Natural killer cell (primary cell): ENCODE measurements at regions not wholly inside any gene's neighbourhood (a gene's known extent, or its start where the extent isn't known, plus 50 kb on each side); places are given as distances from the start of the nearest gene placed in this dataset.

Source experiments
- ATAC-seq, 3 donors: fragments of 150-1000 bp in 2 of 3; fragments of 200-7000 bp in 1 of 3; cut with Tn5 transposase; 1 replicate in 1 of 3; 2 replicates in 2 of 3; pipeline ENCODE4 v1.10.0; 2021; ENCODE audit warnings: mild to moderate bottlenecking in 2 of 3, moderate library complexity in 2 of 3
- DNase-seq, 2 donors: peaks; one replicate each; pipeline versions ENCODE4 v3.0.0 to v3.0.0-alpha.2; 2013 to 2021; ENCODE audit warnings: mixed read lengths in 1 of 2
- H3K27ac ChIP-seq: one replicate; pipeline ENCODE4 v1.5.1; 2013; ENCODE audit warnings: mild to moderate bottlenecking, low read length
- H3K27me3 ChIP-seq: one replicate; pipeline ENCODE4 v1.6.1; 2013; ENCODE audit warnings: low read length; ENCODE audit not compliant: control insufficient read depth, insufficient read depth
- H3K36me3 ChIP-seq: one replicate; pipeline ENCODE4 v1.6.1; 2013; ENCODE audit warnings: low read length; ENCODE audit not compliant: control insufficient read depth, insufficient read depth
- H3K4me1 ChIP-seq: one replicate; pipeline ENCODE4 v1.6.1; 2013; ENCODE audit warnings: low read length; ENCODE audit not compliant: control insufficient read depth, insufficient read depth
- H3K4me3 ChIP-seq: one replicate; pipeline ENCODE4 v1.5.1; 2013; ENCODE audit warnings: low read length
- H3K9me3 ChIP-seq: one replicate; pipeline ENCODE4 v1.6.1; 2013; ENCODE audit warnings: low read length; ENCODE audit not compliant: control insufficient read depth, insufficient read depth
- H3K27ac Mint-ChIP-seq, 2 donors: one replicate each; pipeline ENCODE4 v1.8.0; 2022; ENCODE audit warnings: mild to moderate bottlenecking in 2 of 2, mixed read lengths in 2 of 2, moderate library complexity in 1 of 2
- H3K27me3 Mint-ChIP-seq, 2 donors: one replicate each; pipeline ENCODE4 v1.8.0; 2022; ENCODE audit warnings: low read depth in 2 of 2, mixed read lengths in 2 of 2
- H3K36me3 Mint-ChIP-seq: one replicate; pipeline ENCODE4 v1.8.0; 2022; ENCODE audit warnings: mixed read lengths
- H3K4me1 Mint-ChIP-seq, 2 donors: one replicate each; pipeline ENCODE4 v1.8.0; 2022; ENCODE audit warnings: mixed read lengths in 2 of 2
- H3K4me3 Mint-ChIP-seq: one replicate; pipeline ENCODE4 v1.8.0; 2022; ENCODE audit warnings: mild to moderate bottlenecking, moderate library complexity, mixed read lengths
- H3K9me3 Mint-ChIP-seq, 2 donors: one replicate each; pipeline ENCODE4 v1.8.0; 2022; ENCODE audit warnings: mixed read lengths in 2 of 2
- CTCF ChIP-seq: fragments of 200-600 bp; IDR thresholded peaks from one replicate; pipeline ENCODE4 v1.8.0; 2022; ENCODE audit warnings: antibody characterized with exemption
- WGBS: methylation state at CpG from one replicate; pipeline ENCODE4 v1.1.7; 2013; ENCODE audit warnings: missing lambda C conversion rate; ENCODE audit not compliant: insufficient coverage; 5-methylcytosine and 5-hydroxymethylcytosine counted together
- intact Hi-C: fragments of 100-400 bp; cut with micrococcal nuclease; formaldehyde crosslinking; loops from one replicate; pipeline ENCODE4 v1.14.2; 2022

DNA sequence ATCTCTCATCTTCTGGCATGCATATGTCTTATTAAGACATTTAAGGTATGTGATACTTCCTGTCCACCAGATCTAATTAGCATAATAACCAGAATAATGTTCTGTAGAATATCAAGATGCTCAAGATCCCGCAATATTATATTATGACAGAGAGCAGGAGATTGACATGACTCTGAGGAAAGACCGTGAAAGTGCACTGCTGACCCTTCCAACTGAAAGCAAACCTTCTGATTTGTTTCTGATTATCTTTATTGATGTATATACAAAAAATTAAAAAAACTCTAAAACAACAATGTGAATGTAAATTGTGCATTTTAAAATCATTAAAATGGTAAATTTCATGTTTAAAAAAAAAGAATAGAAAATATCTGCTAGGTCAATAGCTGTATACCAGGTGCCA is 184.4 kb upstream of the TMEM45B start:
- H3K4me3 ChIP-seq: no peak overlapping the region
- no peak for TF ChIP-seq CTCF
- no peaks in the 10 kb centered on the region for H3K4me1 Mint-ChIP-seq
- H3K4me1 ChIP-seq: no peaks in the 10 kb centered on the region
- no peaks in the 10 kb centered on the region for H3K36me3 Mint-ChIP-seq
- no peak overlapping the region for H3K27ac Mint-ChIP-seq
- H3K4me3 Mint-ChIP-seq: no peak overlapping the region
- no peaks in the 10 kb centered on the region for H3K9me3 Mint-ChIP-seq
- intact Hi-C loops: no loop called here
- WGBS: 70% methylated on average over 2 of the region's 2 CpGs
- no peaks in the 10 kb centered on the region for H3K36me3 ChIP-seq
- no peak for ATAC-seq
- DNase-seq: no peak
- no peaks in the 10 kb centered on the region for H3K27me3 ChIP-seq
- peaks cover 0 to 2% of the 10 kb centered on the region in 2 donors for H3K27me3 Mint-ChIP-seq
- H3K27ac ChIP-seq: no peak overlapping the region
- no peaks in the 10 kb centered on the region for H3K9me3 ChIP-seq

DNA sequence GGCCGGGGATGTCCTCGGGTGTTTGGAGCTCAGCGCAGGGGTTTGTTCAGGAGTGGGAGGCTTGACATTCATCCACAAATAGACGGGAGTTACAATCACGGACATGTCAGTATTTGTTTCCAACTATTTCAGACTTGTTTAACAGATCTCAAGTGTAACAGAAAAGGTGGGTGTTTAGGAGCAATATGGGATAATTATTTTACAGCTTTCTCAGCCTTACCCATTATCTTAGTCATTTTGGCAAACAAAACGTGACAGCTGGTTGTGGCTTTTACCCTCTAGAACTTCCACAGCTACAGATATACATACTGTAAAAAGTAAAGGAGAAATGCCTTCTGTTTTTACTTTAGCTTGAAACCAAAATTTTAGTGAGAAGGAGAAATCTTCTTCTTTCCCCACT is 178.7 kb upstream of the TMEM45B start:
- ATAC-seq (no peak), DNase-seq (no peak)
- Mint-ChIP-seq H3K27ac (no peak overlapping the region), H3K36me3 (no peaks in the 10 kb centered on the region), H3K4me1 (no peaks in the 10 kb centered on the region), H3K4me3 (no peak overlapping the region), H3K27me3 (no peaks in the 10 kb centered on the region), H3K9me3 (no peaks in the 10 kb centered on the region)
- H3K36me3 ChIP-seq: no peaks in the 10 kb centered on the region
- H3K9me3 ChIP-seq: no peaks in the 10 kb centered on the region
- no peak overlapping the region for H3K4me3 ChIP-seq
- no peaks in the 10 kb centered on the region for H3K4me1 ChIP-seq
- intact Hi-C loops: no loop called here
- 78% methylated on average over 5 of the region's 6 CpGs for WGBS
- no peak overlapping the region for H3K27ac ChIP-seq
- H3K27me3 ChIP-seq: no peaks in the 10 kb centered on the region
- TF ChIP-seq CTCF: no peak

DNA sequence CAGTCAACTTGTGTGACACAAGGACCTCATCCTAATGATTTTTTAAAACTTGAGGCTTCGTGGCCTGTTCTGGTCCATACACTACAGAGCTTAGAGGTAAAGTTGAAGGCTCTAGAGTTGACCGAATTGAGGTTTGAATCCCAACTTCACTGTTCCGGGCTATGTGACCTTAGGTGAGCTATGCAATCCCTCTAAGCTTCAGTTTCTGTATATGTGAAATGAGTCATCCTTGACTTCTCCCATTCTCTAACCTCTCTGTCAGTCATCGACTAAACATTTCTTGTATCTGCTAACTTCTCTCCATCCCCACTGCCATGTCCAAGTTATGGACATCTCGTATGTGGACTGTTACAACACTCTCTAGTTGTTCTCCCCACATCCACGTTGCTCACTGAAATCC is 178.2 kb upstream of the TMEM45B start:
- H3K36me3 ChIP-seq: no peaks in the 10 kb centered on the region
- Mint-ChIP-seq H3K4me3 (no peak overlapping the region), H3K27ac (no peak overlapping the region), H3K36me3 (no peaks in the 10 kb centered on the region), H3K27me3 (no peaks in the 10 kb centered on the region), H3K4me1 (no peaks in the 10 kb centered on the region), H3K9me3 (no peaks in the 10 kb centered on the region)
- ATAC-seq (no peak), DNase-seq (no peak)
- no peak overlapping the region for H3K4me3 ChIP-seq
- no peaks in the 10 kb centered on the region for H3K9me3 ChIP-seq
- H3K27me3 ChIP-seq: no peaks in the 10 kb centered on the region
- no peak for TF ChIP-seq CTCF
- H3K27ac ChIP-seq: no peak overlapping the region
- 79% methylated on average over 6 of the region's 6 CpGs for WGBS
- no peaks in the 10 kb centered on the region for H3K4me1 ChIP-seq
- intact Hi-C loops: no loop called here

GRCh38 chr11:129637983-129638776 is 177.5 kb upstream of the TMEM45B start:
- no peak overlapping the region for H3K27ac Mint-ChIP-seq

More at GRCh38 chr11:129637983-129638776, 177.5 kb upstream of the TMEM45B start:
- H3K27me3 Mint-ChIP-seq: no peaks in the 10 kb centered on the region
- no peak for DNase-seq
- Histone ChIP-seq H3K27me3 (no peaks in the 10 kb centered on the region), H3K27ac (no peak overlapping the region), H3K4me3 (no peak overlapping the region), H3K9me3 (no peaks in the 10 kb centered on the region), H3K36me3 (no peaks in the 10 kb centered on the region), H3K4me1 (no peaks in the 10 kb centered on the region)
- WGBS: 59% methylated on average over 2 of the region's 5 CpGs
- ATAC-seq: no peak
- H3K36me3 Mint-ChIP-seq: no peaks in the 10 kb centered on the region
- H3K9me3 Mint-ChIP-seq: no peaks in the 10 kb centered on the region
- H3K4me3 Mint-ChIP-seq: no peak overlapping the region
- no peak for TF ChIP-seq CTCF
- H3K4me1 Mint-ChIP-seq: no peaks in the 10 kb centered on the region
- intact Hi-C loops: no loop called here
